GM18508 (cell line): ENCODE measurements at regions not wholly inside any gene's neighbourhood (a gene's known extent, or its start where the extent isn't known, plus 50 kb on each side); places are given as distances from the start of the nearest gene placed in this dataset.

Experiments used
- ATAC-seq: cut with Tn5 transposase; IDR thresholded peaks from one replicate; pipeline ENCODE4 v1.9.1; 2021; ENCODE audit warnings: moderate number of reproducible peaks; ENCODE audit not compliant: insufficient read depth, unreplicated experiment

- no peak for ATAC-seq
Measured at GRCh38 chr6:122075084-122075838, 324.2 kb upstream of the HSF2 start.

GRCh38 chr6:122075917-122076316 lies 323.5 kb upstream of the HSF2 start:
- no peak for ATAC-seq

GRCh38 chr6:122077603-122078002 lies 321.8 kb upstream of the HSF2 start:
- no peak for ATAC-seq

GRCh38 chr6:122078481-122078880 lies 321.0 kb upstream of the HSF2 start:
- ATAC-seq, result no peak

- no peak for ATAC-seq
Measured at GRCh38 chr6:122079916-122080315, 319.5 kb upstream of the HSF2 start.

- no peak for ATAC-seq
Measured at GRCh38 chr6:122081921-122082320, 317.5 kb upstream of the HSF2 start.

GRCh38 chr6:122082370-122082769 lies 317.1 kb upstream of the HSF2 start:
- ATAC-seq, result no peak

- ATAC-seq, result no peak
Measured at GRCh38 chr6:122092366-122092765, 307.1 kb upstream of the HSF2 start.

GRCh38 chr6:122098201-122098678 lies 301.2 kb upstream of the HSF2 start:
- ATAC-seq, result no peak

- ATAC-seq, result no peak
Measured at GRCh38 chr6:122102026-122102425, 297.4 kb upstream of the HSF2 start.

- no peak for ATAC-seq
Measured at GRCh38 chr6:122107256-122107852, 292.1 kb upstream of the HSF2 start.

- ATAC-seq, result no peak
Measured at GRCh38 chr6:122109075-122109474, 290.4 kb upstream of the HSF2 start.

GRCh38 chr6:122114717-122115116 lies 284.7 kb upstream of the HSF2 start:
- ATAC-seq, result no peak

GRCh38 chr6:122116119-122116834 lies 283.2 kb upstream of the HSF2 start:
- no peak for ATAC-seq

GRCh38 chr6:122116835-122117627 lies 282.4 kb upstream of the HSF2 start:
- ATAC-seq, result no peak

- ATAC-seq, result no peak
Measured at GRCh38 chr6:122118945-122119506, 280.4 kb upstream of the HSF2 start.

GRCh38 chr6:122122202-122122601 lies 277.2 kb upstream of the HSF2 start:
- no peak for ATAC-seq

- no peak for ATAC-seq
Measured at GRCh38 chr6:122122686-122123085, 276.8 kb upstream of the HSF2 start.

- no peak for ATAC-seq
Measured at GRCh38 chr6:122124908-122125307, 274.5 kb upstream of the HSF2 start.

- no peak for ATAC-seq
Measured at GRCh38 chr6:122126894-122127293, 272.6 kb upstream of the HSF2 start.
